ENCODE measurements at regions not wholly inside any gene's neighbourhood (a gene's known extent, or its start where the extent isn't known, plus 50 kb on each side); places are given as distances from the start of the nearest gene placed in this dataset.

GRCh38 chr7:153091477-153091876 is 331.9 kb downstream of the ACTR3B start:
- Histone ChIP-seq H3K9ac (ENCODE audit: low read depth in 1 of 2, low read length in 2 of 2) (no peak overlapping the region), H3K4me3 (ENCODE audit: low read depth in 1 of 3, low read length in 3 of 3) (no peak overlapping the region), H3K27ac (ENCODE audit: low read depth in 1 of 2, low read length in 2 of 2) (no peak overlapping the region), H3K4me1 (ENCODE audit: control insufficient read depth in 4 of 4, insufficient read depth in 4 of 4, low read length in 3 of 4) (no peaks in the 10 kb centered on the region), H3K27me3 (ENCODE audit: control insufficient read depth in 4 of 4, insufficient read depth in 4 of 4, low read length in 3 of 4) (no peaks in the 10 kb centered on the region), H3K36me3 (ENCODE audit: control insufficient read depth in 4 of 4, insufficient read depth in 3 of 4, low read depth in 1 of 4, low read length in 3 of 4) (no peaks in the 10 kb centered on the region), H3K9me3 (ENCODE audit: control insufficient read depth in 4 of 4, low read length in 3 of 4) (no peaks in the 10 kb centered on the region)
- WGBS = 79% methylated on average over 13 of the region's 13 CpGs
- no peak for DNase-seq (ENCODE audit: low spot score)
- no peak for TF ChIP-seq RXRA (IDR thresholded peaks at IDR 0.05)
- no peak for TF ChIP-seq FOXA1 (IDR thresholded peaks at IDR 0.05)
- no peak for TF ChIP-seq RAD21 (IDR thresholded peaks at IDR 0.05)
- TF ChIP-seq NR2F2 (IDR thresholded peaks at IDR 0.05) = no peak
- TF ChIP-seq HNF4A (conservative IDR thresholded peaks at IDR 0.05) = no peak
- TF ChIP-seq CTCF (IDR thresholded peaks at IDR 0.05; ENCODE audit: low read depth, low read length, missing input control) = no peak
- TF ChIP-seq, protein P1, sequence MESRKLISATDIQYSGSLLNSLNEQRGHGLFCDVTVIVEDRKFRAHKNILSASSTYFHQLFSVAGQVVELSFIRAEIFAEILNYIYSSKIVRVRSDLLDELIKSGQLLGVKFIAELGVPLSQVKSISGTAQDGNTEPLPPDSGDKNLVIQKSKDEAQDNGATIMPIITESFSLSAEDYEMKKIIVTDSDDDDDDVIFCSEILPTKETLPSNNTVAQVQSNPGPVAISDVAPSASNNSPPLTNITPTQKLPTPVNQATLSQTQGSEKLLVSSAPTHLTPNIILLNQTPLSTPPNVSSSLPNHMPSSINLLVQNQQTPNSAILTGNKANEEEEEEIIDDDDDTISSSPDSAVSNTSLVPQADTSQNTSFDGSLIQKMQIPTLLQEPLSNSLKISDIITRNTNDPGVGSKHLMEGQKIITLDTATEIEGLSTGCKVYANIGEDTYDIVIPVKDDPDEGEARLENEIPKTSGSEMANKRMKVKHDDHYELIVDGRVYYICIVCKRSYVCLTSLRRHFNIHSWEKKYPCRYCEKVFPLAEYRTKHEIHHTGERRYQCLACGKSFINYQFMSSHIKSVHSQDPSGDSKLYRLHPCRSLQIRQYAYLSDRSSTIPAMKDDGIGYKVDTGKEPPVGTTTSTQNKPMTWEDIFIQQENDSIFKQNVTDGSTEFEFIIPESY (IDR thresholded peaks at IDR 0.05) = no peak
- TF ChIP-seq, protein P2, sequence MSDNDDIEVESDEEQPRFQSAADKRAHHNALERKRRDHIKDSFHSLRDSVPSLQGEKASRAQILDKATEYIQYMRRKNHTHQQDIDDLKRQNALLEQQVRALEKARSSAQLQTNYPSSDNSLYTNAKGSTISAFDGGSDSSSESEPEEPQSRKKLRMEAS (IDR thresholded peaks at IDR 0.05) = no peak
- no peak for TF ChIP-seq SP1 (IDR thresholded peaks at IDR 0.05)
- no peak for TF ChIP-seq EGR1 (IDR thresholded peaks at IDR 0.05; ENCODE audit: low read depth in 2 of 2)
- no peak for TF ChIP-seq GABPA (IDR thresholded peaks at IDR 0.05 in 1 of 2, conservative IDR thresholded peaks at IDR 0.05 in 1 of 2)
- no peak for TF ChIP-seq JUND (IDR thresholded peaks at IDR 0.05)

- WGBS = 79% methylated on average over 8 of the region's 8 CpGs
- TF ChIP-seq ATF3 (IDR thresholded peaks at IDR 0.05) (no peak), GABPA (IDR thresholded peaks at IDR 0.05 in 1 of 2, conservative IDR thresholded peaks at IDR 0.05 in 1 of 2) (no peak), JUND (IDR thresholded peaks at IDR 0.05) (no peak), SP1 (IDR thresholded peaks at IDR 0.05) (no peak), RAD21 (IDR thresholded peaks at IDR 0.05) (no peak), YY1 (IDR thresholded peaks at IDR 0.05) (no peak)
- no peak for DNase-seq (ENCODE audit: low spot score)
- Histone ChIP-seq H3K4me3 (ENCODE audit: low read depth in 1 of 3, low read length in 3 of 3) (no peak overlapping the region), H3K9ac (ENCODE audit: low read depth in 1 of 2, low read length in 2 of 2) (no peak overlapping the region), H3K4me1 (ENCODE audit: control insufficient read depth in 4 of 4, insufficient read depth in 4 of 4, low read length in 3 of 4) (no peaks in the 10 kb centered on the region), H3K27ac (ENCODE audit: low read depth in 1 of 2, low read length in 2 of 2) (no peak overlapping the region), H3K36me3 (ENCODE audit: control insufficient read depth in 4 of 4, insufficient read depth in 3 of 4, low read depth in 1 of 4, low read length in 3 of 4) (no peaks in the 10 kb centered on the region), H3K9me3 (ENCODE audit: control insufficient read depth in 4 of 4, low read length in 3 of 4) (no peaks in the 10 kb centered on the region), H3K27me3 (ENCODE audit: control insufficient read depth in 4 of 4, insufficient read depth in 4 of 4, low read length in 3 of 4) (no peaks in the 10 kb centered on the region)
Measured at GRCh38 chr7:153097511-153098201, 338.1 kb downstream of the ACTR3B start.

DNA sequence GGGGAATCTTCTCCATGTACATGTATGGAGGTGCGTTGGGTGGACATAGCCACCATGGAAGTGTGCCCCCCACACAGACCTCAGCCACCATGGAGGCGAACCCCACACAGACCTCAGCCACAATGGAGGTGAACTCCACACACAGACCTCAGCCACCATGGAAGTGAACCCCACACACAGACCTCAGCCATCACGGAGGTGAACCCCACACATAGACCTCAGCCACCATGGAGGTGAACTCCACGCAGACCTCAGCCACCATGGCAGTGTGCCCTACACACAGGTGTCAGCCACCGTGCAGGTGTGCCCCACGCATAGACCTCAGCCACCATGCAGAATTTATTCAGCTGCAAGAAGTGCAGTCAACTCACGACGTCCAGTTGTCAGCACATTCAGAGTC is 339.7 kb downstream of the ACTR3B start:
- no peak for DNase-seq (ENCODE audit: low spot score)
- H3K9me3 ChIP-seq (ENCODE audit: control insufficient read depth in 4 of 4, low read length in 3 of 4) = no peaks in the 10 kb centered on the region
- H3K9ac ChIP-seq (ENCODE audit: low read depth in 1 of 2, low read length in 2 of 2) = no peak overlapping the region
- no peak overlapping the region for H3K27ac ChIP-seq (ENCODE audit: low read depth in 1 of 2, low read length in 2 of 2)
- H3K4me1 ChIP-seq (ENCODE audit: control insufficient read depth in 4 of 4, insufficient read depth in 4 of 4, low read length in 3 of 4) = no peaks in the 10 kb centered on the region
- no peak overlapping the region for H3K4me3 ChIP-seq (ENCODE audit: low read depth in 1 of 3, low read length in 3 of 3)
- TF ChIP-seq FOXA2 (IDR thresholded peaks at IDR 0.05) (no peak), TAF1 (conservative IDR thresholded peaks at IDR 0.05) (no peak), CTCF (IDR thresholded peaks at IDR 0.05; ENCODE audit: low read depth, low read length, missing input control) (no peak)
- 80% methylated on average over 8 of the region's 8 CpGs for WGBS
- H3K27me3 ChIP-seq (ENCODE audit: control insufficient read depth in 4 of 4, insufficient read depth in 4 of 4, low read length in 3 of 4) = no peaks in the 10 kb centered on the region
- no peaks in the 10 kb centered on the region for H3K36me3 ChIP-seq (ENCODE audit: control insufficient read depth in 4 of 4, insufficient read depth in 3 of 4, low read depth in 1 of 4, low read length in 3 of 4)

Measured in liver (tissue), 8 donors.